ENCODE measurements at regions not wholly inside any gene's neighbourhood (a gene's known extent, or its start where the extent isn't known, plus 50 kb on each side); places are given as distances from the start of the nearest gene placed in this dataset.

DNA sequence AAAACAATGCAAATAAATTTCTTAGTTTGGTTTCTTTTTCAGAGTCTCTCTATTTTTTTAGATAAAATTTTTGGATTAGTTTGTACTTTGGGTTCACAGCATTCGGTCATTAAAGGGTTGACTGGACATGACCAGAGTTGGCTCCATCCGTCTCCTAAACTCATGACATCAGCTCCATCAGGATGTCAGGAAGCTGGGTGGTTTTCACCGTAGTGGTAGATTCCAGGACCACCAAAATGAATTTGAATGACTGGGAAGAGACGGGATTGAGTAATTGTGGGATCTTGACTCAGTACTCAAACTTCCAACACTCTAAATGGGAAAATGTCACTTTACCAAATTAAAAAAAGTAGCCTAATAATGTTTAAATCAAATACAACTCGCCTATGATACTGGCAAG, 279.2 kb upstream of the DUSP10 start:
- TF ChIP-seq EZH2phosphoT487 (IDR thresholded peaks at IDR 0.05; ENCODE audit: insufficient read depth, low read depth) = no peak
- TF ChIP-seq EZH2 (IDR thresholded peaks at IDR 0.05; ENCODE audit: insufficient read depth, poor library complexity, severe bottlenecking) = no peak

All from GM23248 (cell line).